HG02763 (cell line): ENCODE measurements at regions not wholly inside any gene's neighbourhood (a gene's known extent, or its start where the extent isn't known, plus 50 kb on each side); places are given as distances from the start of the nearest gene placed in this dataset.

Experiments used
- ATAC-seq: cut with Tn5 transposase; IDR thresholded peaks from one replicate; pipeline ENCODE4 v1.9.1; 2021; ENCODE audit warnings: mild to moderate bottlenecking, moderate library complexity; ENCODE audit not compliant: unreplicated experiment

GRCh38 chr3:146680617-146681016 is 75.5 kb upstream of the PLSCR5 start:
- ATAC-seq = no peak

- no peak for ATAC-seq
These were observed 74.8 kb upstream of the PLSCR5 start for GRCh38 chr3:146679995-146680394.

- ATAC-seq = no peak
These were observed 74.0 kb upstream of the PLSCR5 start for GRCh38 chr3:146679191-146679590.

DNA sequence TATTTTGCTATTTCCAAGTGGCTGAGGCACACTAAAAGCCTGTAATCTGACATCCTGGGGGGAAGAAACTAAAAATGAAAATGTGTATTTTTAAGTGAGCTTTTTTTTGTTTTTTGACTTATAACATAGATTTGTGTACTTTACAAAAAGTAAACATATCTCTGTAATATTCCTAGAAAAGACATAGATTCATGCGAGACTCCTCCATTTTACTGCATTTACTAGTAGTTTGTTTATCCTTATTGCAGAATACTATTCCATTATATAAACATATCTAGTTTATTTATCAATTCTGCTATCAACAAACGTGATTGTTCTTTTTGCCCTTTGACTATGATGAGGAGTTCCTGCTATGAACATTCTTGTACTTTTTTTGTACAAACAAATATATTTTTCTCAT is 67.8 kb upstream of the PLSCR5 start:
- no peak for ATAC-seq

DNA sequence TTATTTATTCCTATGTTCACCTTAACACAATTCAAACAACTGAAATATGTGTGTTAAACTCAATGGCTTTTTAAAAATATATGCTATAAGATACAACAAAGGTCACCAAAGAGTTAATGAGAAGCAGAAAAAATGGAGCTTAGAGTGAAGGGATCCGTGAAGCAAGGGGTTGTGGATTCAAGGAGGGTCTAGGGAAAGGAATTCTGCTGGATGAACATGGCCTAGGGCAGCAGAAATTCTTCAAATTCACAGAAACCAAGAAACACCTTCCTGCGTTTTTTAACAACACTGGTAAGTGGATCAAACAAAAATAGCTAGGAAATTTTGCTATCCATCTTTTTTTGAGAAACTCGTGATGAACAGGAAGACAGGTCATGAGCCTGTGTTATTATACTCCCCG is 59.3 kb upstream of the PLSCR5 start:
- no peak for ATAC-seq

DNA sequence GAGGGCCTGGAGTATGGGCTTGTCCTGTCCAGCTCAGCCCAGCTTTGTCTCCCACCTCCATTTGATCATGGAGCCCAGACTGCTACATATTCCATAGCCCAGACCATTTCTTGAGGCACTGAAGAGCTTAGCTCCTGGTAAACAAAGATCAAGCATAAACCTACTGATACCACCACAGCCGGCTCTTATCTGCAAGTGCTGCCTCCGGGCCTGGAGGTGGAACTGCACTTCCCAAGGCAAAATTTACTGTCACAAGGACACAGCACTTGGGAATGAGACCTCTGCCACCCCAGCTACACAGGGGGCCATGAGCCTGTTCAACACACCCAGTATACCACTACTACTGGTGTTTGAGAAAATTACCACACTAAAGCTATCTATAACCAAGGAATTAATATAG is 53.7 kb upstream of the PLSCR5 start:
- ATAC-seq = no peak

DNA sequence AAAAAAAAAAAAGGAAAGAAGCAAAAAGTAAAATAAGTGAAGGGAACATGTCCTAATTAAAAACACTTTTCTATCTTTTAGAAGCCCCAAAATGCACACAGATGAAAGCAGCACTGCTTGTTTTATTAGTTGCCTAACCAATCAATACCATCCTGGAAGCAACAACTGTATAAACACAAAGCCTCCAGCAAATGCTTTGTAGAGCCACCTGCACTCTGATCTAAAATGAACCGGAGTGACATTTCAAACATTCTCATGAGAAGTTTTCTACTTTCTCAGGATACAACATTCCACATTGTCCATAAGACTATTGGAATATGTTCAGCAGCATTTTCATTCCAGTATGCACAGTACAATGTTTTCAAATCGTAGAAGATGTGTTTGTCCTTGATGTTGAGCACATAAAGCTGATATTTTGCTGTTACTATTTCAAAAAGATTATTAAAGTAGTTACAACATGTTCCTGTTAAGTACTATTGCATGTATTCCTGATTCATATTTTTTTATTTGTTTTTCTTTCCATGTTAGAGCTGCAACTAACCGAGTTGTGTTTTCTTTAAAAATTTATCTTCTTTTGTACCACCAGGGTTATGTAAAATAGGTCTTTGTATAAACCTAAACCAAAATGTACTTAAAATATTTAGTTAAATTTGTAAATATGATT is 50.3 kb upstream of the PLSCR5 start:
- ATAC-seq = no peak
